GM12878 (cell line): ENCODE measurements at regions not wholly inside any gene's neighbourhood (a gene's known extent, or its start where the extent isn't known, plus 50 kb on each side); places are given as distances from the start of the nearest gene placed in this dataset.

Experiments
- ATAC-seq: fragments of 200-7000 bp; cut with Tn5 transposase; 3 replicates; pipeline ENCODE4 v1.9.1; 2020; ENCODE audit warnings: mild to moderate bottlenecking, moderate library complexity
- BruUV-seq: library from RNA; stranded (reverse); fragments of 400-500 nt; replicated peaks from 2 replicates; lab custom pipeline; 2021; lab: Mats Ljungman, UMichigan
- CTCF ChIA-PET: fragments of 300-600 bp; sonication (Branson Sonifier 250); formaldehyde crosslinking; extraction: SDS; loops from one replicate; lab custom pipeline; 2021; ENCODE audit warnings: inconsistent platforms; lab: Yijun Ruan, JAX
- POLR2A ChIA-PET: fragments of 350-600 bp; formaldehyde crosslinking; extraction: SDS; loops from one replicate; lab custom pipeline; 2021; ENCODE audit warnings: inconsistent platforms; lab: Charles Lee
- RAD21 ChIA-PET: fragments of 300-600 bp; sonication (Branson Sonifier 250); formaldehyde crosslinking; loops from one replicate; lab custom pipeline; 2023; ENCODE audit warnings: antibody characterized with exemption; ENCODE audit not compliant: unreplicated experiment; lab: Charles Lee
- SMC1A ChIA-PET: fragments of 300-600 bp; sonication (Branson Sonifier 250); formaldehyde crosslinking; loops from one replicate; lab custom pipeline; 2023; ENCODE audit not compliant: unreplicated experiment, uncharacterized antibody; lab: Charles Lee
- DNase-seq: peaks from one replicate; pipeline ENCODE4 v3.0.0-alpha.2; 2011; ENCODE audit warnings: low read depth, low spot score
- FAIRE-seq: peaks from 3 replicates; lab custom pipeline; 2011; peaks lifted over from hg19 to GRCh38; lab: Jason Lieb, UNC
- H2AFZ ChIP-seq: 2 replicates; pipeline ENCODE4 v1.6.0; 2011; ENCODE audit warnings: low read depth, low read length, control low read depth; ENCODE audit not compliant: control insufficient read depth
- H3K27ac ChIP-seq: 2 replicates; pipeline ENCODE4 v1.5.1; 2011; ENCODE audit warnings: control low read depth; ENCODE audit not compliant: control insufficient read depth, insufficient read depth
- H3K27me3 ChIP-seq, 2 experiments: replicated peaks in 1 of 2; 2 replicates each; pipeline versions ENCODE4 v1.6.0 to v1.6.1; 2011; ENCODE audit warnings: low read length in 1 of 2; ENCODE audit not compliant: control insufficient read depth in 2 of 2, insufficient read depth in 2 of 2
- H3K36me3 ChIP-seq, 2 experiments: 2 replicates each; pipeline ENCODE4 v1.5.1; 2011; ENCODE audit warnings: low read length in 1 of 2; ENCODE audit not compliant: control insufficient read depth in 2 of 2, insufficient read depth in 2 of 2
- H3K4me1 ChIP-seq: 2 replicates; pipeline ENCODE4 v1.6.1; 2011; ENCODE audit warnings: mild to moderate bottlenecking, low read length, moderate library complexity, mixed read lengths; ENCODE audit not compliant: control insufficient read depth, insufficient read depth
- H3K4me2 ChIP-seq: 2 replicates; pipeline ENCODE4 v1.6.0; 2011; ENCODE audit warnings: control low read depth; ENCODE audit not compliant: control insufficient read depth, insufficient read depth
- H3K4me3 ChIP-seq: fragments of 200-600 bp; sonication (generic); 2 replicates; pipeline ENCODE4 v1.5.1; 2016
- H3K79me2 ChIP-seq: 2 replicates; pipeline ENCODE4 v1.6.0; 2011; ENCODE audit warnings: low read length; ENCODE audit not compliant: control insufficient read depth, insufficient read depth
- H3K9ac ChIP-seq: 2 replicates; pipeline ENCODE4 v1.8.0; 2011; ENCODE audit warnings: low read length, control low read depth, mixed read lengths; ENCODE audit not compliant: control insufficient read depth, insufficient read depth
- H3K9me3 ChIP-seq: replicated peaks from 3 replicates; pipeline ENCODE4 v1.5.1; 2011; ENCODE audit warnings: mild to moderate bottlenecking, low read length; ENCODE audit not compliant: control insufficient read depth, insufficient read depth
- H4K20me1 ChIP-seq: 2 replicates; pipeline ENCODE4 v1.6.0; 2011; ENCODE audit not compliant: control insufficient read depth, insufficient read depth
- FOXK2 ChIP-seq: fragments of 450-650 bp; IDR thresholded peaks from 2 replicates; pipeline ENCODE4 v1.6.1; 2017; ENCODE audit warnings: mild to moderate bottlenecking, moderate library complexity
- KAT2A ChIP-seq: conservative IDR thresholded peaks from 2 replicates; pipeline ENCODE4 v1.6.1; 2011; ENCODE audit warnings: low read depth, low read length; ENCODE audit not compliant: control insufficient read depth
- LARP7 ChIP-seq: fragments of 450-650 bp; IDR thresholded peaks from 2 replicates; pipeline ENCODE4 v1.6.1; 2017; ENCODE audit warnings: mild to moderate bottlenecking
- NFIC ChIP-seq: IDR thresholded peaks from 2 replicates; pipeline ENCODE4 v1.6.1; 2012; ENCODE audit warnings: low read depth, mild to moderate bottlenecking, inconsistent platforms, low read length, moderate library complexity
- SMARCA5 ChIP-seq: fragments of 450-650 bp; IDR thresholded peaks from 2 replicates; pipeline ENCODE4 v1.6.1; 2017; ENCODE audit warnings: mild to moderate bottlenecking
- ZNF207 ChIP-seq: fragments of 450-650 bp; IDR thresholded peaks from 2 replicates; pipeline ENCODE4 v1.6.1; 2014; ENCODE audit warnings: antibody characterized with exemption, mild to moderate bottlenecking, borderline replicate concordance
- WGBS: methylation state at CpG from one replicate; pipeline ENCODE4 v1.1.6; 2016; ENCODE audit warnings: low lambda C conversion rate; ENCODE audit not compliant: insufficient replicate concordance, insufficient coverage; ENCODE audit errors: missing lambda C conversion rate; 5-methylcytosine and 5-hydroxymethylcytosine counted together
- in situ Hi-C: fragments of 300-500 bp; cut with MboI; formaldehyde crosslinking; loops from 9 replicates; pipeline ENCODE4 v1.14.3; 2018; ENCODE audit warnings: mixed read lengths
- intact Hi-C: fragments of 100-400 bp; cut with micrococcal nuclease; formaldehyde crosslinking; loops from one replicate; pipeline ENCODE4 v1.14.2; 2022; ENCODE audit not compliant: unreplicated experiment
- TF ChIP-seq, protein P1 (sequence below): fragments of 450-650 bp; IDR thresholded peaks from 2 replicates; pipeline ENCODE4 v1.6.1; 2017; ENCODE audit warnings: mild to moderate bottlenecking, moderate library complexity
- TF ChIP-seq, protein P2 (sequence below): fragments of 450-650 bp; IDR thresholded peaks from 2 replicates; pipeline ENCODE4 v1.6.1; 2017; ENCODE audit warnings: mild to moderate bottlenecking, low read depth, inconsistent platforms; ENCODE audit not compliant: poor library complexity, severe bottlenecking

DNA sequence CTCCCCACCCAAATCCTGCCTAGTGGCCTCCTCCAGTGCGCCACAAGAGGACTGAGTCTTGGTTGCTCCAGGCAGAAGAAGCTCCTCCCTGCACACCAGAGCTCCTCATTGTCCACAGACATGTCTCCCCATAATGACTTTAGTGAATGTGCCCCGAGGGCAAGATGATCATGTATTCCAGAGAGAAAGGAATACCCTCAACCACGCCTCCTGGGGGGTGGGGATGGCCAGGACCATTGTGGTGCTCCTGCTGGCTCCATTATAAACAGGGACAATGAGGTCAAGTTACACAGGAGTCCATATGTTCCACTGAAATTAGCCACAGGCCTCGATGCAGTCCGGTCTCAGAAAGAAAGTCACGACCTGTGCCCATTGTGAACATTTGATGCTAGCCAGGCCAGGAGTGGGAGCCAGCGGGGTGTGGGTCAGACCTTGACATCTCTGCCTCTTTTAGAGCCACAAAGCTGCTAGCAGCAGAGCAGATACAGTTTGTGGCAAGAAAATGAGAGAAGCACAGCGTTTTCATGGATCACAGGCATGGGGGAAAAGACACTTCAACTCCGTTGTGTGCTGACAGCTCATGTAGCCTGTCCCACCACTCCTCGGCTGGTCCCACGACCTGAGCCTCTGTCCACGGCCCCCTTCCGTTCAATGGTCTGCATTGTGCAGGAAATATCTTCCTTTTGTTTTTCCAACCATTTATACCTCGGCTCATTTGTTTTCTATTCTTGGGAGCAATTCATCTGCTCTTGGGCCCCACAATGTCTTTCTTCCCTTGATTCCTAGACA, 70.7 kb upstream of the FZD7 start (continued):
- TF ChIP-seq, protein P1, sequence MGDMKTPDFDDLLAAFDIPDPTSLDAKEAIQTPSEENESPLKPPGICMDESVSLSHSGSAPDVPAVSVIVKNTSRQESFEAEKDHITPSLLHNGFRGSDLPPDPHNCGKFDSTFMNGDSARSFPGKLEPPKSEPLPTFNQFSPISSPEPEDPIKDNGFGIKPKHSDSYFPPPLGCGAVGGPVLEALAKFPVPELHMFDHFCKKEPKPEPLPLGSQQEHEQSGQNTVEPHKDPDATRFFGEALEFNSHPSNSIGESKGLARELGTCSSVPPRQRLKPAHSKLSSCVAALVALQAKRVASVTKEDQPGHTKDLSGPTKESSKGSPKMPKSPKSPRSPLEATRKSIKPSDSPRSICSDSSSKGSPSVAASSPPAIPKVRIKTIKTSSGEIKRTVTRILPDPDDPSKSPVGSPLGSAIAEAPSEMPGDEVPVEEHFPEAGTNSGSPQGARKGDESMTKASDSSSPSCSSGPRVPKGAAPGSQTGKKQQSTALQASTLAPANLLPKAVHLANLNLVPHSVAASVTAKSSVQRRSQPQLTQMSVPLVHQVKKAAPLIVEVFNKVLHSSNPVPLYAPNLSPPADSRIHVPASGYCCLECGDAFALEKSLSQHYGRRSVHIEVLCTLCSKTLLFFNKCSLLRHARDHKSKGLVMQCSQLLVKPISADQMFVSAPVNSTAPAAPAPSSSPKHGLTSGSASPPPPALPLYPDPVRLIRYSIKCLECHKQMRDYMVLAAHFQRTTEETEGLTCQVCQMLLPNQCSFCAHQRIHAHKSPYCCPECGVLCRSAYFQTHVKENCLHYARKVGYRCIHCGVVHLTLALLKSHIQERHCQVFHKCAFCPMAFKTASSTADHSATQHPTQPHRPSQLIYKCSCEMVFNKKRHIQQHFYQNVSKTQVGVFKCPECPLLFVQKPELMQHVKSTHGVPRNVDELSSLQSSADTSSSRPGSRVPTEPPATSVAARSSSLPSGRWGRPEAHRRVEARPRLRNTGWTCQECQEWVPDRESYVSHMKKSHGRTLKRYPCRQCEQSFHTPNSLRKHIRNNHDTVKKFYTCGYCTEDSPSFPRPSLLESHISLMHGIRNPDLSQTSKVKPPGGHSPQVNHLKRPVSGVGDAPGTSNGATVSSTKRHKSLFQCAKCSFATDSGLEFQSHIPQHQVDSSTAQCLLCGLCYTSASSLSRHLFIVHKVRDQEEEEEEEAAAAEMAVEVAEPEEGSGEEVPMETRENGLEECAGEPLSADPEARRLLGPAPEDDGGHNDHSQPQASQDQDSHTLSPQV, result no peak
- TF ChIP-seq LARP7 (no peak), ZNF207 (no peak)

DNA sequence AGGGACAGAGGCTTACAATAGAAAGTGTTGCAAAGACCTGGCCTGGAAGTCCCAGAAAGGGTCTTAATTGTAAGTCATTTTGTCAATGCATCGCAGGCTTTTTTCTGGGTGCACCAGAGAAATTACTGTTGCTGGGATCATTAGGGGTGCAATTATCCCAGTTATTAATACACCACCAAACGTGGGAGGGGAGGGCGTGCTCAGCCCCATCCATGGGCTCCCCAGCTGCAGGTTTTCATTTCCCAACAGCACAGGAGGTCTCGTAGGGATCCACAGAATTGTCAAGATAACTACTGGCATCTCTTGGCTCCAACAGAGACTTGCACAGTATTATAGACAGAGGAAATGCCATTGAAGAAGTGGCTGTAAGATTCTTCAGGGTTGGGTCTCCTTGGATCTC, 69.6 kb upstream of the FZD7 start:
- RAD21 ChIA-PET, result interaction anchor here (0.8 to 1.1 kb wide), 2 partner anchors 44 to 136 kb away, joined by 3 read pairs; no protein-coding TSS in a partner anchor
- H3K9ac ChIP-seq, result no peak overlapping the region
- SMC1A ChIA-PET, result interaction anchor here (1.0 to 1.6 kb wide), 3 partner anchors 8 to 209 kb away, joined by 3 to 5 read pairs (median 4); no protein-coding TSS in a partner anchor
- no peaks in the 10 kb centered on the region for H3K27me3 ChIP-seq
- ATAC-seq (no peak), DNase-seq (no peak), FAIRE-seq (no peak)
- no peaks in the 10 kb centered on the region for H4K20me1 ChIP-seq
- intact Hi-C loops, result no loop called here
- POLR2A ChIA-PET, result no interaction called here
- 25% methylated on average over 4 of the region's 4 CpGs for WGBS
- no peaks in the 10 kb centered on the region for H3K9me3 ChIP-seq
- no peak overlapping the region for H2AFZ ChIP-seq
- no peaks in the 10 kb centered on the region for H3K36me3 ChIP-seq
- in situ Hi-C loops, result no loop called here
- no peaks in the 10 kb centered on the region for H3K79me2 ChIP-seq
- TF ChIP-seq, protein P2, sequence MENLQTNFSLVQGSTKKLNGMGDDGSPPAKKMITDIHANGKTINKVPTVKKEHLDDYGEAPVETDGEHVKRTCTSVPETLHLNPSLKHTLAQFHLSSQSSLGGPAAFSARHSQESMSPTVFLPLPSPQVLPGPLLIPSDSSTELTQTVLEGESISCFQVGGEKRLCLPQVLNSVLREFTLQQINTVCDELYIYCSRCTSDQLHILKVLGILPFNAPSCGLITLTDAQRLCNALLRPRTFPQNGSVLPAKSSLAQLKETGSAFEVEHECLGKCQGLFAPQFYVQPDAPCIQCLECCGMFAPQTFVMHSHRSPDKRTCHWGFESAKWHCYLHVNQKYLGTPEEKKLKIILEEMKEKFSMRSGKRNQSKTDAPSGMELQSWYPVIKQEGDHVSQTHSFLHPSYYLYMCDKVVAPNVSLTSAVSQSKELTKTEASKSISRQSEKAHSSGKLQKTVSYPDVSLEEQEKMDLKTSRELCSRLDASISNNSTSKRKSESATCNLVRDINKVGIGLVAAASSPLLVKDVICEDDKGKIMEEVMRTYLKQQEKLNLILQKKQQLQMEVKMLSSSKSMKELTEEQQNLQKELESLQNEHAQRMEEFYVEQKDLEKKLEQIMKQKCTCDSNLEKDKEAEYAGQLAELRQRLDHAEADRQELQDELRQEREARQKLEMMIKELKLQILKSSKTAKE, result no peak
- no peak for TF ChIP-seq FOXK2
- TF ChIP-seq SMARCA5, result no peak
- TF ChIP-seq KAT2A, result no peak
- no peak for TF ChIP-seq NFIC
- H3K4me3 ChIP-seq, result no peak overlapping the region
- H3K27ac ChIP-seq, result no peak overlapping the region
- CTCF ChIA-PET, result interaction anchor here (0.6 to 3.1 kb wide), 7 partner anchors 13 to 215 kb away, joined by 3 to 19 read pairs (median 8); no protein-coding TSS in a partner anchor
- H3K4me1 ChIP-seq, result no peaks in the 10 kb centered on the region
- no TSS peak for BruUV-seq
- H3K4me2 ChIP-seq, result no peak overlapping the region
